GM23338 (cell line): ENCODE measurements at regions not wholly inside any gene's neighbourhood (a gene's known extent, or its start where the extent isn't known, plus 50 kb on each side); places are given as distances from the start of the nearest gene placed in this dataset.

Experiments used
- ATAC-seq: fragments of 200-7000 bp; cut with Tn5 transposase; 3 replicates; pipeline ENCODE4 v1.9.1; 2020
- DNase-seq: peaks from one replicate; pipeline ENCODE4 v3.0.0-alpha.2; 2015; ENCODE audit warnings: low spot score
- H2AFZ ChIP-seq: fragments of 200-600 bp; sonication (generic); 2 replicates; pipeline ENCODE4 v1.8.0; 2016; ENCODE audit warnings: antibody characterized with exemption, mild to moderate bottlenecking, moderate library complexity
- H3F3A ChIP-seq: fragments of 200-600 bp; sonication (generic); replicated peaks from 2 replicates; pipeline ENCODE4 v1.8.0; 2017; ENCODE audit warnings: antibody characterized with exemption, mixed run types, low read depth
- H3K27ac ChIP-seq: fragments of 200-600 bp; sonication (generic); 2 replicates; pipeline ENCODE4 v1.6.1; 2016; ENCODE audit warnings: low read depth
- H3K27me3 ChIP-seq: fragments of 200-600 bp; sonication (generic); 2 replicates; pipeline ENCODE4 v1.8.0; 2016; ENCODE audit warnings: mild to moderate bottlenecking, mixed run types, moderate library complexity; ENCODE audit not compliant: insufficient read depth
- H3K36me3 ChIP-seq: fragments of 200-600 bp; sonication (generic); 2 replicates; pipeline ENCODE4 v1.8.0; 2016; ENCODE audit warnings: mild to moderate bottlenecking; ENCODE audit not compliant: insufficient read depth
- H3K4me1 ChIP-seq: fragments of 200-600 bp; sonication (generic); 2 replicates; pipeline ENCODE4 v1.8.0; 2016; ENCODE audit warnings: mild to moderate bottlenecking, moderate library complexity; ENCODE audit not compliant: insufficient read depth
- H3K4me2 ChIP-seq: fragments of 200-600 bp; sonication (generic); 2 replicates; pipeline ENCODE4 v1.7.1; 2017; ENCODE audit warnings: mixed run types
- H3K4me3 ChIP-seq: fragments of 200-600 bp; sonication (generic); 2 replicates; pipeline ENCODE4 v1.6.1; 2016; ENCODE audit warnings: mixed run types
- H3K79me2 ChIP-seq: fragments of 200-600 bp; sonication (generic); replicated peaks from 2 replicates; pipeline ENCODE4 v1.8.0; 2017; ENCODE audit warnings: mild to moderate bottlenecking; ENCODE audit not compliant: insufficient read depth
- H3K9me2 ChIP-seq: fragments of 200-600 bp; sonication (generic); 2 replicates; pipeline ENCODE4 v1.8.0; 2017; ENCODE audit not compliant: insufficient read depth
- H4K20me1 ChIP-seq: fragments of 200-600 bp; sonication (generic); replicated peaks from 2 replicates; pipeline ENCODE4 v1.8.0; 2017; ENCODE audit warnings: mild to moderate bottlenecking; ENCODE audit not compliant: insufficient read depth
- H3K27ac Mint-ChIP-seq: 2 replicates; pipeline ENCODE4 v1.8.0; 2020; ENCODE audit warnings: inconsistent platforms, mild to moderate bottlenecking, moderate library complexity, mixed read lengths
- H3K27me3 Mint-ChIP-seq: 3 replicates; pipeline ENCODE4 v1.8.0; 2022; ENCODE audit warnings: low read depth, mild to moderate bottlenecking, moderate library complexity, mixed read lengths, inconsistent platforms; ENCODE audit not compliant: insufficient read depth, poor library complexity
- H3K36me3 Mint-ChIP-seq: 3 replicates; pipeline ENCODE4 v1.8.0; 2021; ENCODE audit warnings: low read depth, mild to moderate bottlenecking, inconsistent platforms, moderate library complexity, mixed read lengths
- H3K4me1 Mint-ChIP-seq: 3 replicates; pipeline ENCODE4 v1.8.0; 2020; ENCODE audit warnings: mild to moderate bottlenecking, inconsistent platforms, mixed read lengths
- H3K4me3 Mint-ChIP-seq: 3 replicates; pipeline ENCODE4 v1.8.0; 2021; ENCODE audit warnings: moderate library complexity, mild to moderate bottlenecking, inconsistent platforms, mixed read lengths
- H3K9me3 Mint-ChIP-seq: 3 replicates; pipeline ENCODE4 v1.8.0; 2020; ENCODE audit warnings: moderate library complexity, mild to moderate bottlenecking, inconsistent platforms, mixed read lengths
- CREB1 ChIP-seq: fragments of 250-450 bp; sonication (Bioruptor Pico); IDR thresholded peaks from 2 replicates; pipeline ENCODE4 v1.5.0; 2020; ENCODE audit warnings: low read depth, mild to moderate bottlenecking, moderate library complexity
- EZH2 ChIP-seq: fragments of 200-600 bp; sonication (generic); IDR thresholded peaks from one replicate; pipeline ENCODE4 v1.8.0; 2017; ENCODE audit warnings: antibody characterized with exemption, mild to moderate bottlenecking, low read depth; ENCODE audit not compliant: unreplicated experiment
- EZH2phosphoT487 ChIP-seq: fragments of 200-600 bp; sonication (generic); IDR thresholded peaks from one replicate; pipeline ENCODE4 v1.8.1; 2018; ENCODE audit warnings: antibody characterized with exemption; ENCODE audit not compliant: unreplicated experiment
- JUNB ChIP-seq: IDR thresholded peaks from one replicate; pipeline ENCODE4 v1.6.1; 2016; ENCODE audit warnings: antibody characterized with exemption; ENCODE audit not compliant: unreplicated experiment
- NANOG ChIP-seq: IDR thresholded peaks from 2 replicates; pipeline ENCODE4 v1.6.1; 2016; ENCODE audit warnings: antibody characterized with exemption, borderline replicate concordance
- POLR2AphosphoS5 ChIP-seq: IDR thresholded peaks from 2 replicates; pipeline ENCODE4 v1.6.1; 2016; ENCODE audit warnings: antibody characterized with exemption, low read depth
- STAT1 ChIP-seq: IDR thresholded peaks from one replicate; pipeline ENCODE4 v1.6.1; 2016; ENCODE audit warnings: antibody characterized with exemption; ENCODE audit not compliant: unreplicated experiment
- ZNF114 ChIP-seq: fragments of 250-450 bp; sonication (Bioruptor Pico); IDR thresholded peaks from 2 replicates; pipeline ENCODE4 v1.5.0; 2020; ENCODE audit warnings: mild to moderate bottlenecking, moderate library complexity
- ZNF331 ChIP-seq: fragments of 250-450 bp; sonication (Bioruptor Pico); IDR thresholded peaks from 2 replicates; pipeline ENCODE4 v1.5.0; 2020; ENCODE audit warnings: low read depth, mild to moderate bottlenecking, moderate library complexity
- TF ChIP-seq, protein P1 (sequence below): IDR thresholded peaks from one replicate; pipeline ENCODE4 v1.6.1; 2018; ENCODE audit warnings: antibody characterized with exemption; ENCODE audit not compliant: unreplicated experiment
- TF ChIP-seq, protein P2 (sequence below): fragments of 250-450 bp; sonication (Bioruptor Pico); IDR thresholded peaks from 2 replicates; pipeline ENCODE4 v1.5.0; 2020; ENCODE audit warnings: mild to moderate bottlenecking, moderate library complexity
- TF ChIP-seq, protein P3 (sequence below), 2 experiments: fragments of 200-600 bp in 1 of 2; sonication (generic) in 1 of 2; conservative IDR thresholded peaks; 2 replicates each; pipeline versions ENCODE4 v1.5.1 to v1.6.1; 2016 to 2017; ENCODE audit warnings: antibody characterized with exemption in 2 of 2, low read depth in 2 of 2, mild to moderate bottlenecking in 2 of 2, moderate library complexity in 1 of 2
- TF ChIP-seq, protein P4 (sequence below): IDR thresholded peaks from 2 replicates; pipeline ENCODE4 v1.6.1; 2016; ENCODE audit warnings: antibody characterized with exemption

DNA sequence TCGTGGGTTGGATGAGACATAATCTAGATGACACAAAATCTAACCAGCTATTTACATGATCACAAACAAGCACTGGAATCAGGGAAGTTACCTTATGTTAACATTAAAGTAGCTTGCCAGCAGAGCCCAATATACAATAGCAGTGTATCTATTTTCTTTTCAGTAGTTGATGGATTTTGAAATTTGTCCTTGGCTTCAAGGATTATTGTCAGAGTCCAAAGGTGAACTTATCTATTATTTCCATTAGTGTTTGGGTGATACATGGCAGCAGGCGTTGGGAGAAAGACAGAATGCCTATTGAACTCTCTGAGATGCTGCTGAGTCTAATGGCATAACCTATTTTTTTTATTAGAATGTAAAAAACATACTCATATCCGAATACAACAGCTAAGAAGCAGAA is 223.2 kb upstream of the ACTBL2 start:
- H3K36me3 Mint-ChIP-seq, result no peaks in the 10 kb centered on the region
- no peak for ATAC-seq
- Histone ChIP-seq H3F3A (no peaks in the 10 kb centered on the region), H3K4me3 (no peak overlapping the region), H3K79me2 (no peaks in the 10 kb centered on the region), H3K9me2 (peaks cover 8% of the 10 kb centered on the region), H3K4me2 (no peak overlapping the region), H3K27me3 (no peaks in the 10 kb centered on the region), H3K4me1 (no peaks in the 10 kb centered on the region), H3K27ac (no peak overlapping the region), H4K20me1 (no peaks in the 10 kb centered on the region), H3K36me3 (no peaks in the 10 kb centered on the region), H2AFZ (no peak overlapping the region)
- H3K4me1 Mint-ChIP-seq, result peaks cover 4% of the 10 kb centered on the region; the same call in 2 of the 3 replicates
- no peaks in the 10 kb centered on the region for H3K27me3 Mint-ChIP-seq
- TF ChIP-seq JUNB, result no peak
- TF ChIP-seq, protein P1, sequence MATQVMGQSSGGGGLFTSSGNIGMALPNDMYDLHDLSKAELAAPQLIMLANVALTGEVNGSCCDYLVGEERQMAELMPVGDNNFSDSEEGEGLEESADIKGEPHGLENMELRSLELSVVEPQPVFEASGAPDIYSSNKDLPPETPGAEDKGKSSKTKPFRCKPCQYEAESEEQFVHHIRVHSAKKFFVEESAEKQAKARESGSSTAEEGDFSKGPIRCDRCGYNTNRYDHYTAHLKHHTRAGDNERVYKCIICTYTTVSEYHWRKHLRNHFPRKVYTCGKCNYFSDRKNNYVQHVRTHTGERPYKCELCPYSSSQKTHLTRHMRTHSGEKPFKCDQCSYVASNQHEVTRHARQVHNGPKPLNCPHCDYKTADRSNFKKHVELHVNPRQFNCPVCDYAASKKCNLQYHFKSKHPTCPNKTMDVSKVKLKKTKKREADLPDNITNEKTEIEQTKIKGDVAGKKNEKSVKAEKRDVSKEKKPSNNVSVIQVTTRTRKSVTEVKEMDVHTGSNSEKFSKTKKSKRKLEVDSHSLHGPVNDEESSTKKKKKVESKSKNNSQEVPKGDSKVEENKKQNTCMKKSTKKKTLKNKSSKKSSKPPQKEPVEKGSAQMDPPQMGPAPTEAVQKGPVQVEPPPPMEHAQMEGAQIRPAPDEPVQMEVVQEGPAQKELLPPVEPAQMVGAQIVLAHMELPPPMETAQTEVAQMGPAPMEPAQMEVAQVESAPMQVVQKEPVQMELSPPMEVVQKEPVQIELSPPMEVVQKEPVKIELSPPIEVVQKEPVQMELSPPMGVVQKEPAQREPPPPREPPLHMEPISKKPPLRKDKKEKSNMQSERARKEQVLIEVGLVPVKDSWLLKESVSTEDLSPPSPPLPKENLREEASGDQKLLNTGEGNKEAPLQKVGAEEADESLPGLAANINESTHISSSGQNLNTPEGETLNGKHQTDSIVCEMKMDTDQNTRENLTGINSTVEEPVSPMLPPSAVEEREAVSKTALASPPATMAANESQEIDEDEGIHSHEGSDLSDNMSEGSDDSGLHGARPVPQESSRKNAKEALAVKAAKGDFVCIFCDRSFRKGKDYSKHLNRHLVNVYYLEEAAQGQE, result no peak
- TF ChIP-seq, protein P2, sequence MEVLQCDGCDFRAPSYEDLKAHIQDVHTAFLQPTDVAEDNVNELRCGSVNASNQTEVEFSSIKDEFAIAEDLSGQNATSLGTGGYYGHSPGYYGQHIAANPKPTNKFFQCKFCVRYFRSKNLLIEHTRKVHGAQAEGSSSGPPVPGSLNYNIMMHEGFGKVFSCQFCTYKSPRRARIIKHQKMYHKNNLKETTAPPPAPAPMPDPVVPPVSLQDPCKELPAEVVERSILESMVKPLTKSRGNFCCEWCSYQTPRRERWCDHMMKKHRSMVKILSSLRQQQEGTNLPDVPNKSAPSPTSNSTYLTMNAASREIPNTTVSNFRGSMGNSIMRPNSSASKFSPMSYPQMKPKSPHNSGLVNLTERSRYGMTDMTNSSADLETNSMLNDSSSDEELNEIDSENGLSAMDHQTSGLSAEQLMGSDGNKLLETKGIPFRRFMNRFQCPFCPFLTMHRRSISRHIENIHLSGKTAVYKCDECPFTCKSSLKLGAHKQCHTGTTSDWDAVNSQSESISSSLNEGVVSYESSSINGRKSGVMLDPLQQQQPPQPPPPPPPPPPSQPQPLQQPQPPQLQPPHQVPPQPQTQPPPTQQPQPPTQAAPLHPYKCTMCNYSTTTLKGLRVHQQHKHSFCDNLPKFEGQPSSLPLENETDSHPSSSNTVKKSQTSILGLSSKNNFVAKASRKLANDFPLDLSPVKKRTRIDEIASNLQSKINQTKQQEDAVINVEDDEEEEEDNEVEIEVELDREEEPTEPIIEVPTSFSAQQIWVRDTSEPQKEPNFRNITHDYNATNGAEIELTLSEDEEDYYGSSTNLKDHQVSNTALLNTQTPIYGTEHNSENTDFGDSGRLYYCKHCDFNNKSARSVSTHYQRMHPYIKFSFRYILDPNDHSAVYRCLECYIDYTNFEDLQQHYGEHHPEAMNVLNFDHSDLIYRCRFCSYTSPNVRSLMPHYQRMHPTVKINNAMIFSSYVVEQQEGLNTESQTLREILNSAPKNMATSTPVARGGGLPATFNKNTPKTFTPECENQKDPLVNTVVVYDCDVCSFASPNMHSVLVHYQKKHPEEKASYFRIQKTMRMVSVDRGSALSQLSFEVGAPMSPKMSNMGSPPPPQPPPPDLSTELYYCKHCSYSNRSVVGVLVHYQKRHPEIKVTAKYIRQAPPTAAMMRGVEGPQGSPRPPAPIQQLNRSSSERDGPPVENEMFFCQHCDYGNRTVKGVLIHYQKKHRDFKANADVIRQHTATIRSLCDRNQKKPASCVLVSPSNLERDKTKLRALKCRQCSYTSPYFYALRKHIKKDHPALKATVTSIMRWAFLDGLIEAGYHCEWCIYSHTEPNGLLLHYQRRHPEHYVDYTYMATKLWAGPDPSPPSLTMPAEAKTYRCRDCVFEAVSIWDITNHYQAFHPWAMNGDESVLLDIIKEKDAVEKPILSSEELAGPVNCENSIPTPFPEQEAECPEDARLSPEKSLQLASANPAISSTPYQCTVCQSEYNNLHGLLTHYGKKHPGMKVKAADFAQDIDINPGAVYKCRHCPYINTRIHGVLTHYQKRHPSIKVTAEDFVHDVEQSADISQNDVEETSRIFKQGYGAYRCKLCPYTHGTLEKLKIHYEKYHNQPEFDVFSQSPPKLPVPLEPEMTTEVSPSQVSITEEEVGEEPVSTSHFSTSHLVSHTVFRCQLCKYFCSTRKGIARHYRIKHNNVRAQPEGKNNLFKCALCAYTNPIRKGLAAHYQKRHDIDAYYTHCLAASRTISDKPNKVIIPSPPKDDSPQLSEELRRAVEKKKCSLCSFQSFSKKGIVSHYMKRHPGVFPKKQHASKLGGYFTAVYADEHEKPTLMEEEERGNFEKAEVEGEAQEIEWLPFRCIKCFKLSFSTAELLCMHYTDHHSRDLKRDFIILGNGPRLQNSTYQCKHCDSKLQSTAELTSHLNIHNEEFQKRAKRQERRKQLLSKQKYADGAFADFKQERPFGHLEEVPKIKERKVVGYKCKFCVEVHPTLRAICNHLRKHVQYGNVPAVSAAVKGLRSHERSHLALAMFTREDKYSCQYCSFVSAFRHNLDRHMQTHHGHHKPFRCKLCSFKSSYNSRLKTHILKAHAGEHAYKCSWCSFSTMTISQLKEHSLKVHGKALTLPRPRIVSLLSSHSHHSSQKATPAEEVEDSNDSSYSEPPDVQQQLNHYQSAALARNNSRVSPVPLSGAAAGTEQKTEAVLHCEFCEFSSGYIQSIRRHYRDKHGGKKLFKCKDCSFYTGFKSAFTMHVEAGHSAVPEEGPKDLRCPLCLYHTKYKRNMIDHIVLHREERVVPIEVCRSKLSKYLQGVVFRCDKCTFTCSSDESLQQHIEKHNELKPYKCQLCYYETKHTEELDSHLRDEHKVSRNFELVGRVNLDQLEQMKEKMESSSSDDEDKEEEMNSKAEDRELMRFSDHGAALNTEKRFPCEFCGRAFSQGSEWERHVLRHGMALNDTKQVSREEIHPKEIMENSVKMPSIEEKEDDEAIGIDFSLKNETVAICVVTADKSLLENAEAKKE (CRISPR knock-in tag), result no peak
- no peak for TF ChIP-seq ZNF331 (CRISPR knock-in tag)
- TF ChIP-seq, protein P3, sequence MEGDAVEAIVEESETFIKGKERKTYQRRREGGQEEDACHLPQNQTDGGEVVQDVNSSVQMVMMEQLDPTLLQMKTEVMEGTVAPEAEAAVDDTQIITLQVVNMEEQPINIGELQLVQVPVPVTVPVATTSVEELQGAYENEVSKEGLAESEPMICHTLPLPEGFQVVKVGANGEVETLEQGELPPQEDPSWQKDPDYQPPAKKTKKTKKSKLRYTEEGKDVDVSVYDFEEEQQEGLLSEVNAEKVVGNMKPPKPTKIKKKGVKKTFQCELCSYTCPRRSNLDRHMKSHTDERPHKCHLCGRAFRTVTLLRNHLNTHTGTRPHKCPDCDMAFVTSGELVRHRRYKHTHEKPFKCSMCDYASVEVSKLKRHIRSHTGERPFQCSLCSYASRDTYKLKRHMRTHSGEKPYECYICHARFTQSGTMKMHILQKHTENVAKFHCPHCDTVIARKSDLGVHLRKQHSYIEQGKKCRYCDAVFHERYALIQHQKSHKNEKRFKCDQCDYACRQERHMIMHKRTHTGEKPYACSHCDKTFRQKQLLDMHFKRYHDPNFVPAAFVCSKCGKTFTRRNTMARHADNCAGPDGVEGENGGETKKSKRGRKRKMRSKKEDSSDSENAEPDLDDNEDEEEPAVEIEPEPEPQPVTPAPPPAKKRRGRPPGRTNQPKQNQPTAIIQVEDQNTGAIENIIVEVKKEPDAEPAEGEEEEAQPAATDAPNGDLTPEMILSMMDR (conservative IDR thresholded peaks at IDR 0.05; ENCODE audit: low read depth in 2 of 2), result no peak
- no peak for TF ChIP-seq CREB1 (CRISPR knock-in tag)
- no peak for TF ChIP-seq NANOG
- TF ChIP-seq, protein P4, sequence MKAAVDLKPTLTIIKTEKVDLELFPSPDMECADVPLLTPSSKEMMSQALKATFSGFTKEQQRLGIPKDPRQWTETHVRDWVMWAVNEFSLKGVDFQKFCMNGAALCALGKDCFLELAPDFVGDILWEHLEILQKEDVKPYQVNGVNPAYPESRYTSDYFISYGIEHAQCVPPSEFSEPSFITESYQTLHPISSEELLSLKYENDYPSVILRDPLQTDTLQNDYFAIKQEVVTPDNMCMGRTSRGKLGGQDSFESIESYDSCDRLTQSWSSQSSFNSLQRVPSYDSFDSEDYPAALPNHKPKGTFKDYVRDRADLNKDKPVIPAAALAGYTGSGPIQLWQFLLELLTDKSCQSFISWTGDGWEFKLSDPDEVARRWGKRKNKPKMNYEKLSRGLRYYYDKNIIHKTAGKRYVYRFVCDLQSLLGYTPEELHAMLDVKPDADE, result no peak
- no peak for TF ChIP-seq ZNF114 (CRISPR knock-in tag)
- TF ChIP-seq POLR2AphosphoS5, result no peak
- no peak for TF ChIP-seq EZH2
- TF ChIP-seq EZH2phosphoT487, result no peak
- TF ChIP-seq STAT1, result no peak
- H3K4me3 Mint-ChIP-seq, result no peak overlapping the region
- H3K27ac Mint-ChIP-seq, result no peak overlapping the region
- H3K9me3 Mint-ChIP-seq, result no peaks in the 10 kb centered on the region
- no peak for DNase-seq
